ENCODE measurements at regions not wholly inside any gene's neighbourhood (a gene's known extent, or its start where the extent isn't known, plus 50 kb on each side); places are given as distances from the start of the nearest gene placed in this dataset.

DNA sequence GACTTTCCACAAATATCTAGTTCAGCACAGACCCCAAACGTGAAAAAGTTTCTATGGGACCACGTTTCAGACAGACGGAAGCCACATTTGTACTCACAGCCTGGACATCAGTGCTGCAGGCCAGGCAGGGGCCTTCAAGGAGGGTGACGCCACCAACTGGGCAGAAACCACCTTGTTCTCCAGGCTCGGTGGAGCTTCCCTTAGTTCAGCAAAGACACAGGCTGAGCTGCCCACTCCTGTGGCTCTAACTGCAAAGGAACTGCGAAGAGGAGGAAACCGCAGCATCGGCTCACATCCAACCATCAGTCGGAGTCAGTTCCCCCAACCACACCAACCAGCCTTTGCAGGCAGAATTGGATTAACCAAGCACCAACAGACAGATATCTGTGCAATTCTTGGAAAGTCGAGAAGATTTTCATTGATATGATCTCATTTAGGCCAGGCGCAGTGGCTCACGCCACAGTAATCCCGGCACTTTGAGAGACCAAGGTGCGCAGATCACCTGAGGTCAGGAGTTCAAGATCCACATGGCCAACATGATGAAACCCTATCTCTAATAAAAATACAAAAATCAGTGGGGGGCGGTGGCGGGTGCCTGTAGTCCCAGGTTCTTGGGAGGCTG lies 73.3 kb upstream of the CNEP1R1 start:
- TF ChIP-seq, protein P1, sequence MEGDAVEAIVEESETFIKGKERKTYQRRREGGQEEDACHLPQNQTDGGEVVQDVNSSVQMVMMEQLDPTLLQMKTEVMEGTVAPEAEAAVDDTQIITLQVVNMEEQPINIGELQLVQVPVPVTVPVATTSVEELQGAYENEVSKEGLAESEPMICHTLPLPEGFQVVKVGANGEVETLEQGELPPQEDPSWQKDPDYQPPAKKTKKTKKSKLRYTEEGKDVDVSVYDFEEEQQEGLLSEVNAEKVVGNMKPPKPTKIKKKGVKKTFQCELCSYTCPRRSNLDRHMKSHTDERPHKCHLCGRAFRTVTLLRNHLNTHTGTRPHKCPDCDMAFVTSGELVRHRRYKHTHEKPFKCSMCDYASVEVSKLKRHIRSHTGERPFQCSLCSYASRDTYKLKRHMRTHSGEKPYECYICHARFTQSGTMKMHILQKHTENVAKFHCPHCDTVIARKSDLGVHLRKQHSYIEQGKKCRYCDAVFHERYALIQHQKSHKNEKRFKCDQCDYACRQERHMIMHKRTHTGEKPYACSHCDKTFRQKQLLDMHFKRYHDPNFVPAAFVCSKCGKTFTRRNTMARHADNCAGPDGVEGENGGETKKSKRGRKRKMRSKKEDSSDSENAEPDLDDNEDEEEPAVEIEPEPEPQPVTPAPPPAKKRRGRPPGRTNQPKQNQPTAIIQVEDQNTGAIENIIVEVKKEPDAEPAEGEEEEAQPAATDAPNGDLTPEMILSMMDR (IDR thresholded peaks at IDR 0.05; ENCODE audit: low read depth, low read length) = no peak
- H3K4me3 ChIP-seq (replicated peaks in 1 of 2; ENCODE audit: low read depth in 2 of 2, low read length in 2 of 2) = no peak overlapping the region

DNA sequence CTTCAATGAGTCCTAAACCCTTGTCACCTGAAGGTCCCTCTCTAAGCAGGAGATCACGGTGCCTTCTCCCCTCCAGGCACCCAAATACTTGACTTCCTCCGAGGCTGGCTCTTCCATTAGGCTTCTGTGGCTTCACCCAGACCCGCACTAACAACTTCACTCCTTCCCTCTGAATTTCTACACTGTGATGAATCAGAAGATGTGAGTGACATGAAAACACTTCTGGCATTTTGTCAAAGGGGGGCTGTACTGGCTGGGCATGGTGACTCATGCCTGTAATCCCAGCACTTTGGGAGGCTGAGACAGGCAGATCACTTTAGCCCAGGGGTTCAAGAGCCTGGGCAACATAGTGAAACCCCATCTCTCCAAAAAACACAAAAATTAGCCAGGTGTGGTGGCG lies 72.6 kb upstream of the CNEP1R1 start:
- H3K4me3 ChIP-seq (replicated peaks in 1 of 2; ENCODE audit: low read depth in 2 of 2, low read length in 2 of 2) = no peak overlapping the region
- TF ChIP-seq, protein P1 (IDR thresholded peaks at IDR 0.05; ENCODE audit: low read depth, low read length) = no peak
- peak; percentile 21 to 35 for DNase-seq (ENCODE audit: low read depth in 2 of 2)

More for the DNA sequence above, 73.3 kb upstream of the CNEP1R1 start:
- DNase-seq (ENCODE audit: low read depth in 2 of 2) = no peak

DNA sequence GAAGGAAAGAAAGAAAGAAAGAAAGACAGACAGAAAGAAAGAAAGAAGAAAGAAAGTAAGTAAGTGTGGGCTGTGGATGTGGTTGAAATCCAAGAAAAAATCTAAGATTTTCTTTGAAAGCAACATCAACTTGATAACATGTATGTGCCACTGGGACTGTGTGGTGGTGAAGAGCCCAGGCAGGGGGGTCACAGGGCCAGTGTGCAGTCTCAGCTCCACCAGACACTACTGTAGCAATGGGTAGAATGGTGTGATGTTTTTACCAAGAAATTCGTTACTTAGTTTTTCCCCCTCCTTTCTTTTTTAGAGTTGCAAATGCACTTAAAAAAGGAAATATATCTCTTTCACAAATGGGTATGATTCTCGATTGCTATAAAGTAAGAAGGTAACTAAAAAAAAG lies 71.9 kb upstream of the CNEP1R1 start:
- no peak for DNase-seq (ENCODE audit: low read depth in 2 of 2)
- TF ChIP-seq, protein P1 (IDR thresholded peaks at IDR 0.05; ENCODE audit: low read depth, low read length) = no peak
- H3K4me3 ChIP-seq (replicated peaks in 1 of 2; ENCODE audit: low read depth in 2 of 2, low read length in 2 of 2) = no peak overlapping the region

DNA sequence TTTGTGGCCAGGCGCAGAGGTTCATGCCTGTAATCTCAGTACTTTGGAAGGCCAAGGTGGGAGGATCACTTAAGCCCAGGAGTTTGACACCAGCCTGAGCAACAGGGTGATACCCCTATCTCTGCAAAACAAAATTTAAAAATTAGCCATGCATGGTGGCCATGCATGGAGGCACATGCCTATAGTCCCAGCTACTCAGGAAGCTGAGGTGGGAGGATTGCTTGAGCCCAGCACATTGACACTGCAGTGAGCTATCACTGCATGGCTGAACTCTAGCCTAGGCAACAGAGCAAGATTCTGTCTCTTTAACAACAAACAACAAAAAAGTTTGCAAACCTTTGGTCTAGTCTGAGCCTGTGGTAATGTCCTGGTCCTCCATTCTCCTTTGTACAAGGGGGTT lies 69.2 kb upstream of the CNEP1R1 start:
- no peak for DNase-seq (ENCODE audit: low read depth in 2 of 2)
- TF ChIP-seq, protein P1 (IDR thresholded peaks at IDR 0.05; ENCODE audit: low read depth, low read length) = no peak

DNA sequence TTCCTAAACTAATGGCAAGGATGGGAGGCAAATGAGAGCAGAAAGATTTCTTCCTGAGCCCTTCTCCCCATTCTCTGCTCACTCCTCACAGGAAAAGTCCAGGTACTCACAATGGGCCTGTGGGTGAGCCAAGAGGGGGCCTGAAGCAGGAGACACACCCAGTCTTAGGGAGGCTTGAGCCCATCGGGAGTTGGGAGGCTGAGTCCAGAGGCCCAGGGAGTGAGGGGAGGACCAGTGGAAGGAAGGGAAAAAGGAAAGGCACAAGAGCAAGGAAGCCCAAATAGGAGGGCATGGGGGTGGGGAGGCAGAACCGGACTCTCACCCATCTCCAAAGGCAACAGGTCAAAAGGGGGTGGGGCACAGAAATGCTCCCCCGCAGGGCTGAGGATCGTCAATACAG lies 68.1 kb upstream of the CNEP1R1 start:
- TF ChIP-seq, protein P1 (IDR thresholded peaks at IDR 0.05; ENCODE audit: low read depth, low read length) = no peak
- H3K4me3 ChIP-seq (replicated peaks in 1 of 2; ENCODE audit: low read depth in 2 of 2, low read length in 2 of 2) = no peak overlapping the region
- no peak for DNase-seq (ENCODE audit: low read depth in 2 of 2)

More for the DNA sequence above, 69.2 kb upstream of the CNEP1R1 start:
- H3K4me3 ChIP-seq (replicated peaks in 1 of 2; ENCODE audit: low read depth in 2 of 2, low read length in 2 of 2) = no peak overlapping the region

DNA sequence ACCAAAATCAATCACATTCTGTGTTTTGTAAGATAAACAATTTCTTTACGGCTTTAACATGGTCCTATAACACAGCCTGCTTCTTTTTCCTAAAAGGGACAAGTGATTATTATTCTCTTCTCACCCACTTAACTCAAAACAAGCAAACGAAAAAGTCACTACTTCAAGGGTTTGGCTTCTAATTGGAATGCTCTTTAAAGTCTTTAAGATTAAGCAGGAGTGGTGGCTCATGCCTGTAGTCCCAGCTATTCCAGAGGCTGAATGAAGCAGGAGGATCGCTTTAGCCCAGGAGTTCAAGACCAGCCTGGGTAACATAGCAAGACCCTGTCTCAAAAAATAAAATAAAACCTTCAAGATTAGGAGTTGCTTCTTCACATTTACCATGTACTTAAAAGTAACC lies 66.6 kb upstream of the CNEP1R1 start:
- no peak for DNase-seq (ENCODE audit: low read depth in 2 of 2)
- TF ChIP-seq, protein P1 (IDR thresholded peaks at IDR 0.05; ENCODE audit: low read depth, low read length) = no peak
- no peak overlapping the region for H3K4me3 ChIP-seq (replicated peaks in 1 of 2; ENCODE audit: low read depth in 2 of 2, low read length in 2 of 2)

All from cardiac fibroblast (primary cell).